Body of pancreas (tissue), 4 donors: ENCODE measurements at regions not wholly inside any gene's neighbourhood (a gene's known extent, or its start where the extent isn't known, plus 50 kb on each side); places are given as distances from the start of the nearest gene placed in this dataset.

Source experiments
- ATAC-seq: fragments of 150-250 bp; one replicate; pipeline ENCODE4 v1.9.1; 2016
- DNase-seq, 4 donors: peaks; one replicate each; pipeline ENCODE4 v3.0.0-alpha.2; 2019
- H3K27ac ChIP-seq, 4 donors: fragments of 200-600 bp; sonication (generic); 1 replicate in 3 of 4; 2 replicates in 1 of 4; pipeline versions ENCODE4 v1.5.1 to v1.6.1; 2016 to 2019; ENCODE audit warnings: mild to moderate bottlenecking in 1 of 4, mixed read lengths in 1 of 4, moderate library complexity in 1 of 4
- H3K27me3 ChIP-seq, 2 donors: fragments of 200-600 bp; sonication (generic); one replicate each; pipeline ENCODE4 v1.6.0; 2016; ENCODE audit warnings: mild to moderate bottlenecking in 1 of 2
- H3K36me3 ChIP-seq, 2 donors: fragments of 200-600 bp; sonication (generic); replicated peaks in 1 of 2; 2 replicates each; pipeline ENCODE4 v1.5.1; 2016; ENCODE audit warnings: low read depth in 2 of 2; ENCODE audit not compliant: insufficient read depth in 1 of 2
- H3K4me1 ChIP-seq: fragments of 200-600 bp; sonication (generic); one replicate; pipeline ENCODE4 v1.6.0; 2016
- H3K4me3 ChIP-seq, 2 donors: fragments of 200-600 bp; sonication (generic); 1 replicate in 1 of 2; 2 replicates in 1 of 2; pipeline ENCODE4 v1.5.1; 2016 to 2019
- H3K9me3 ChIP-seq, 3 donors: fragments of 200-600 bp; sonication (generic); 1 replicate in 2 of 3; 2 replicates in 1 of 3; pipeline ENCODE4 v1.5.1; 2016
- POLR2A ChIP-seq, 3 donors: fragments of 450-650 bp; IDR thresholded peaks; one replicate each; pipeline ENCODE4 v1.6.1; 2016; ENCODE audit warnings: antibody characterized with exemption in 3 of 3, mild to moderate bottlenecking in 2 of 3
- WGBS, 2 donors: methylation state at CpG; one replicate each; pipeline ENCODE4 v1.1.5; 2017; 5-methylcytosine and 5-hydroxymethylcytosine counted together
- intact Hi-C: fragments of 100-400 bp; cut with DNase I; formaldehyde crosslinking; loops from one replicate; pipeline ENCODE4 v1.15.1; 2023
- TF ChIP-seq, protein P1 (sequence below), 7 experiments: fragments of 450-650 bp in 4 of 7; fragments of 200-600 bp in 3 of 7; sonication (generic) in 3 of 7; IDR thresholded peaks; one replicate each; pipeline ENCODE4 v1.5.1; 2016 to 2019; ENCODE audit warnings: antibody characterized with exemption in 7 of 7

DNA sequence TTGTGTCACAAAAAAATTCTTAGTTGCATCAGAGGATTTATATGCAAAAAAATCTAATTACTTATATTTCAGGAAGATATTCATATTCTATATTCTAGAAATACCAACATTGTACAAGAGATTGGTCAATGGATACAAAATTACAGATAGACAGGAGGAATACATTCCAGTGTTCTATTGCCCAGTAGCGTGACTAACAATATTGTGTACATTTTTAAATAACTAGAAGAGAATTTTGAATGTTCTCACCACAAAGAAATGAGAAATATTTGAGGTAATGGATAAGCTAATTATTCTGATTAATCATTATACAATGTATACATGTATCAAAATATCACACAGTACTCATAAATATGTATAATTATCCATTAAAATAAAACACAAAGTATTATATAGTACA lies 253.3 kb downstream of the IPMK start:
- no peak for ATAC-seq
- intact Hi-C loops = no loop called here
- H3K36me3 ChIP-seq = no peaks in the 10 kb centered on the region
- H3K4me1 ChIP-seq = no peaks in the 10 kb centered on the region
- no peak overlapping the region for H3K27ac ChIP-seq
- no peak for DNase-seq
- no peaks in the 10 kb centered on the region for H3K9me3 ChIP-seq
- WGBS, 2 donors = 41 to 54% methylated on average over 1 of the region's 1 CpG
- no peaks in the 10 kb centered on the region for H3K27me3 ChIP-seq
- no peak overlapping the region for H3K4me3 ChIP-seq
- TF ChIP-seq, protein P1, sequence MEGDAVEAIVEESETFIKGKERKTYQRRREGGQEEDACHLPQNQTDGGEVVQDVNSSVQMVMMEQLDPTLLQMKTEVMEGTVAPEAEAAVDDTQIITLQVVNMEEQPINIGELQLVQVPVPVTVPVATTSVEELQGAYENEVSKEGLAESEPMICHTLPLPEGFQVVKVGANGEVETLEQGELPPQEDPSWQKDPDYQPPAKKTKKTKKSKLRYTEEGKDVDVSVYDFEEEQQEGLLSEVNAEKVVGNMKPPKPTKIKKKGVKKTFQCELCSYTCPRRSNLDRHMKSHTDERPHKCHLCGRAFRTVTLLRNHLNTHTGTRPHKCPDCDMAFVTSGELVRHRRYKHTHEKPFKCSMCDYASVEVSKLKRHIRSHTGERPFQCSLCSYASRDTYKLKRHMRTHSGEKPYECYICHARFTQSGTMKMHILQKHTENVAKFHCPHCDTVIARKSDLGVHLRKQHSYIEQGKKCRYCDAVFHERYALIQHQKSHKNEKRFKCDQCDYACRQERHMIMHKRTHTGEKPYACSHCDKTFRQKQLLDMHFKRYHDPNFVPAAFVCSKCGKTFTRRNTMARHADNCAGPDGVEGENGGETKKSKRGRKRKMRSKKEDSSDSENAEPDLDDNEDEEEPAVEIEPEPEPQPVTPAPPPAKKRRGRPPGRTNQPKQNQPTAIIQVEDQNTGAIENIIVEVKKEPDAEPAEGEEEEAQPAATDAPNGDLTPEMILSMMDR (IDR thresholded peaks at IDR 0.05) = no peak
- no peak for TF ChIP-seq POLR2A (IDR thresholded peaks at IDR 0.05)

DNA sequence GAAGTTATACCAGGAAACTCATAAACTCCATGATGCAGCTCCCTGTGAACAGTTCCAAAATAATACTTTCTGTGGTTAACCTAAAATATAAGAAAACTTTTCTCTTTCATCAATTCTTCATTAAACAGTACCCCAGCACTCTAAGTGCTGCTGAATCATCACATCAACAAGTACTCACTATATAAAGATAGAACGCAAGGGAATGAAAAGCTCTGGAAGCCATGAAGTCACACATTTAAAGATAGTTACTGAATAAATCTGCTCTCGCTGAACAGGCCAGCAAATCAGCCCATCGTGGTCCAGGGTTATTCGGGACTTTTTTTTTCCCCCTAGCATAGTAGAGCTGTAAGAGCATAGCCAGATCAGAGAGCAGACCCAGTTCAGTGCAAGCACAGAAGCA lies 254.3 kb downstream of the IPMK start:
- Histone ChIP-seq H3K4me3 (no peak overlapping the region), H3K27ac (no peak overlapping the region), H3K4me1 (no peaks in the 10 kb centered on the region), H3K36me3 (no peaks in the 10 kb centered on the region), H3K27me3 (no peaks in the 10 kb centered on the region), H3K9me3 (no peaks in the 10 kb centered on the region)
- 64 to 80% methylated on average over 4 of the region's 4 CpGs for WGBS, 2 donors
- intact Hi-C loops = no loop called here
- ATAC-seq (no peak), DNase-seq (no peak)
- no peak for TF ChIP-seq POLR2A (IDR thresholded peaks at IDR 0.05)
- TF ChIP-seq, protein P1 (IDR thresholded peaks at IDR 0.05) = no peak

DNA sequence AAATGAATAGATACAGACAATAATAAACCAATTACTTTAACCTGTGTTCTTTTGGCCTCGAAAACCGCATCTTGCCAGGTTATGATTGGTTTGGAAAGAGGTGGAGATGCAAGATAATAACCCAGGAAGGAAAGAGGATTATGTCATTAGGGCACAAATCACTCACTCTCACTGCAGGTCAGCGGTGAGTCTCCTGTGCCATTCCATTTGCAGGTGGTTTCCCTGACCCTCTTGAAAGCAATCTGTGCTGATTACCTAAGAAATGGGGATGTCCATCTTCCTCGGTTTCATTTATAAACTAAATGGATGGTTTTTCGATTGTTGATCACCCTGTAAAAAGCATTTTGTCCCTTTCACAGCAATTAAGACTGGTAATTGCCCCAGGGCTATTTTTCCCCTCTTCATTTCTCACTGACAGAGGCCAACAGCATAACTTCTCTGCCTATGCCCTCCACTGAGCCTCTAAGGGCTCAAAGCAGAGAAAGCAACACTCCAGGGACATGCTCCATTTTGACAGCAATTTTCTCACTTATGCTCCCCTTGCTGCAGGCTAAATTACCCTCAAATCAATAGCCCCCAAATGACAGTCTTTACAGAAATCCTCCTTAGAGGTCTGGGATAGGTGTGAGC lies 257.5 kb downstream of the IPMK start:
- Histone ChIP-seq H3K36me3 (no peaks in the 10 kb centered on the region), H3K4me3 (no peak overlapping the region), H3K9me3 (no peaks in the 10 kb centered on the region), H3K27me3 (no peaks in the 10 kb centered on the region), H3K27ac (no peak overlapping the region), H3K4me1 (no peaks in the 10 kb centered on the region)
- WGBS, 2 donors = 59 to 62% methylated on average over 5 of the region's 5 CpGs
- DNase-seq (no peak), ATAC-seq (no peak)
- intact Hi-C loops = no loop called here
- TF ChIP-seq, protein P1 (IDR thresholded peaks at IDR 0.05) = no peak
- no peak for TF ChIP-seq POLR2A (IDR thresholded peaks at IDR 0.05)

DNA sequence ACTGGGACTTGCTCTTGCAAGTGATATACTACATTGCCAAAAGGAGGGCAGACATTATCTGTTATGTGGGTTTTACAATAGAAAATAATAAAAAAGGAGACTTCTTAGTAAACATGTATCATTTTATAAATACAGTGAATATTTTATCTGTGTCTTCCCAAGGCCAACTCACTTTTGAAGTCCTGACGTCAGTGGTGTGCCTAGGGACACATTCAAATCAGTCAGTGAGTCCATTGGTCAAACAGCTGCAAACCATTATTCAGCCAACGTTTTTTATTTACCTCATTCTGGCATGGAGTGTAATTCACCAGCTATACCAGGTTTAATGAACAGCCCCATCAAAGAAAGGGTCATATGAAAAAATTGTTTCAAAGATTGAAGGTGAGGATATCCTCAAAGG lies 263.7 kb downstream of the IPMK start:
- Histone ChIP-seq H3K36me3 (no peaks in the 10 kb centered on the region), H3K9me3 (no peaks in the 10 kb centered on the region), H3K4me1 (no peaks in the 10 kb centered on the region), H3K27ac (no peak overlapping the region), H3K4me3 (no peak overlapping the region), H3K27me3 (no peaks in the 10 kb centered on the region)
- 20 to 23% methylated on average over 2 of the region's 2 CpGs for WGBS, 2 donors
- TF ChIP-seq, protein P1 (IDR thresholded peaks at IDR 0.05) = no peak
- TF ChIP-seq POLR2A (IDR thresholded peaks at IDR 0.05) = no peak
- DNase-seq = no peak
- no peak for ATAC-seq
- intact Hi-C loops = no loop called here

DNA sequence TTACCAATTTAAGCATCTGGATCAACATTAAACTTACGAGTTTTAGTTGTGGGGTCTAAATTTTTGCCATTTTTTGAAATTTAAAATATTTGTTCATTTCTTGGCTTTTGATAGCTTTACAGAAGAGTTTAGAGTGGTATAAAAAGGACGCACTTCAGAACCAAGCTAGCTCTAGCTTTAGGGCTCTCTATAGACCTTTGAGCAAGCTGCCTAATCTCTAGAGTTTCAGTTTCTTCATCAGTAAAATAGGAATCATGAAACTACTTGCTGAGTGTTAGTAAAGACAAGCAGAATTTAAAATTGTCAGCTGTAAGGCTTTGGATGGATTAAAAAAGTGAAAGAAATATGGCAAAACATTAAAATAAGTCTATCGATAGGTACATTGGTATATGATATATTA lies 266.5 kb downstream of the IPMK start:
- no peaks in the 10 kb centered on the region for H3K4me1 ChIP-seq
- no peak overlapping the region for H3K27ac ChIP-seq
- no peak overlapping the region for H3K4me3 ChIP-seq
- DNase-seq (no peak), ATAC-seq (no peak)
- intact Hi-C loops = no loop called here
- TF ChIP-seq, protein P1 (IDR thresholded peaks at IDR 0.05) = no peak
- no peak for TF ChIP-seq POLR2A (IDR thresholded peaks at IDR 0.05)
- H3K36me3 ChIP-seq = no peaks in the 10 kb centered on the region
- H3K9me3 ChIP-seq = no peaks in the 10 kb centered on the region
- H3K27me3 ChIP-seq = no peaks in the 10 kb centered on the region
- 66 to 81% methylated on average over 3 of the region's 3 CpGs for WGBS, 2 donors
